Cardiac muscle cell (in vitro differentiated cells and primary cell): ENCODE measurements at regions not wholly inside any gene's neighbourhood (a gene's known extent, or its start where the extent isn't known, plus 50 kb on each side); places are given as distances from the start of the nearest gene placed in this dataset.

ENCODE experiments used
- DNase-seq, 2 donors: peaks; one replicate each; pipeline versions ENCODE4 v3.0.0 to v3.0.0-alpha.2; 2010 to 2017; ENCODE audit warnings: low read depth in 1 of 2, low spot score in 1 of 2
- H3K27ac ChIP-seq: fragments of 200-600 bp; sonication (generic); 2 replicates; pipeline ENCODE4 v1.5.1; 2016
- H3K27me3 ChIP-seq: fragments of 200-600 bp; sonication (generic); 2 replicates; pipeline ENCODE4 v1.6.0; 2016; ENCODE audit warnings: control low read depth
- H3K36me3 ChIP-seq: fragments of 200-600 bp; sonication (generic); 2 replicates; pipeline ENCODE4 v1.5.1; 2016; ENCODE audit warnings: control low read depth
- H3K4me1 ChIP-seq: fragments of 200-600 bp; sonication (generic); 2 replicates; pipeline ENCODE4 v1.8.1; 2017; ENCODE audit warnings: low read depth, mild to moderate bottlenecking, mixed run types
- H3K4me3 ChIP-seq: fragments of 200-600 bp; sonication (generic); 2 replicates; pipeline ENCODE4 v1.5.1; 2016; ENCODE audit warnings: mild to moderate bottlenecking
- H3K9me3 ChIP-seq: fragments of 200-600 bp; sonication (generic); 2 replicates; pipeline ENCODE4 v1.5.1; 2017; ENCODE audit warnings: low read depth, mild to moderate bottlenecking, control low read depth
- TF ChIP-seq, protein P1 (sequence below): IDR thresholded peaks from 2 replicates; pipeline ENCODE4 v1.5.1; 2012; ENCODE audit warnings: low read depth, mild to moderate bottlenecking, low read length

DNA sequence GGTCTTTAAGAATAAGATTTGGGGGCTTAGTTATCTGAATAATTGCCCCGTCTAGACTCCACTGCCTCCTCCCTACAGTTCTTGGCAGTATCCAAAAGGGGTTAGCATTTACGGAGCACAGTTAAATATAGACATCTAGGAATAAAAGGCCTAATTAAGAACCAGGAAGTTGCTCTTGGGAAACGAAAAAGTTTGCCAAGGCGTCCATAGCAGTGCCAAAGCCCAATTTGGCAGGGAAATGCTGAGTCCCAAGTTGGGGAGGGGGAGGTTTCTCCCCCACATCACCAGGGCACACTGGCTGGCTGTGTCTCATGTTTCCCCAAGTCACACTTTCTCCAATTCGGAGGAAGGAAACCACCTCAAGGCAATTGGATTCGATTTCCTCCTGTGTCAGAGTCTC lies 338.7 kb downstream of the FBXW7 start:
- H3K9me3 ChIP-seq: no peaks in the 10 kb centered on the region
- no peaks in the 10 kb centered on the region for H3K36me3 ChIP-seq
- DNase-seq: no peak
- no peaks in the 10 kb centered on the region for H3K4me1 ChIP-seq
- H3K27ac ChIP-seq: no peak overlapping the region
- TF ChIP-seq, protein P1, sequence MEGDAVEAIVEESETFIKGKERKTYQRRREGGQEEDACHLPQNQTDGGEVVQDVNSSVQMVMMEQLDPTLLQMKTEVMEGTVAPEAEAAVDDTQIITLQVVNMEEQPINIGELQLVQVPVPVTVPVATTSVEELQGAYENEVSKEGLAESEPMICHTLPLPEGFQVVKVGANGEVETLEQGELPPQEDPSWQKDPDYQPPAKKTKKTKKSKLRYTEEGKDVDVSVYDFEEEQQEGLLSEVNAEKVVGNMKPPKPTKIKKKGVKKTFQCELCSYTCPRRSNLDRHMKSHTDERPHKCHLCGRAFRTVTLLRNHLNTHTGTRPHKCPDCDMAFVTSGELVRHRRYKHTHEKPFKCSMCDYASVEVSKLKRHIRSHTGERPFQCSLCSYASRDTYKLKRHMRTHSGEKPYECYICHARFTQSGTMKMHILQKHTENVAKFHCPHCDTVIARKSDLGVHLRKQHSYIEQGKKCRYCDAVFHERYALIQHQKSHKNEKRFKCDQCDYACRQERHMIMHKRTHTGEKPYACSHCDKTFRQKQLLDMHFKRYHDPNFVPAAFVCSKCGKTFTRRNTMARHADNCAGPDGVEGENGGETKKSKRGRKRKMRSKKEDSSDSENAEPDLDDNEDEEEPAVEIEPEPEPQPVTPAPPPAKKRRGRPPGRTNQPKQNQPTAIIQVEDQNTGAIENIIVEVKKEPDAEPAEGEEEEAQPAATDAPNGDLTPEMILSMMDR: no peak
- H3K4me3 ChIP-seq: no peak overlapping the region
- peaks cover 39% of the 10 kb centered on the region for H3K27me3 ChIP-seq

DNA sequence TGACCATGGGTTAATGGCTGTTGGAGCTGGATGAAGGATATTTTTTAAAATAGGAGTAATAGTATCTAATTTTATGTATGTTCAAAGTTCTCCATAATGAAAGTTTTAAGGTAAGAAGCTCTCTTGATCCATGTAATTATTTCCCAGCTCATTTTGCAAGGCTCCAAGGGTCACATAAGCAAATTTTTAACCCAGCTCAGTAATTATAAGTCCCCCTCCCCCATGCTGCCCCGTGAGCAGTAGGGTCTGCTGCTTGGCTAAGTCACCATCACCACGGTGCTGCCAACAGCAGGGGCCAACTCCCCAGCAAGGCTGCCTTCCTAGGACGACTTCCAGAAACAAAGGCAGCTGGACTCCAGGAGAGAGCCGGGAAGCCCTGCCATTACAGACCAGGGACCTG lies 340.0 kb downstream of the FBXW7 start:
- no peak overlapping the region for H3K4me3 ChIP-seq
- H3K27me3 ChIP-seq: peaks cover 35% of the 10 kb centered on the region
- H3K36me3 ChIP-seq: no peaks in the 10 kb centered on the region
- no peak overlapping the region for H3K27ac ChIP-seq
- no peaks in the 10 kb centered on the region for H3K9me3 ChIP-seq
- DNase-seq: no peak
- no peaks in the 10 kb centered on the region for H3K4me1 ChIP-seq
- TF ChIP-seq, protein P1: no peak

DNA sequence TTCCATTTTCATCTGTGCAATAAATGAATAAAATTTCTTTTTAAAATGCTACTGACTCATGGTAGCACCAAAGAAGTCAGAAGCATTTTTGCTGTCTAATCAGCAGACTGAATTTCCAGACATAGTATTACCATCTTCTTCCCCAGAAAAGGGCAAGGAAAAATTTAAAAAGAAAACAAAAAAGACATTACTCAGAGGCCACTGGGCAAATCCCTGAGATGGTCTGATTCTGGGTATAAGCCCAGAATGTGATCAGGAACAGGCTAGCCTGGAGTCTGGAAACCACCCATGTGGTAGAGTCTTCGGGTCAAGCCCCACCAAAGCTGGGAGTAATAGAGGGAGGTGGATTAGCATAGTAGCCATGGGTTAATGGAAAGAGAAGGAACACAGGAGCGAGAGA lies 342.8 kb downstream of the FBXW7 start:
- Histone ChIP-seq H3K4me1 (no peaks in the 10 kb centered on the region), H3K36me3 (no peaks in the 10 kb centered on the region), H3K27me3 (peaks cover 14% of the 10 kb centered on the region), H3K4me3 (no peak overlapping the region), H3K9me3 (no peaks in the 10 kb centered on the region), H3K27ac (no peak overlapping the region)
- TF ChIP-seq, protein P1: no peak
- DNase-seq: no peak

DNA sequence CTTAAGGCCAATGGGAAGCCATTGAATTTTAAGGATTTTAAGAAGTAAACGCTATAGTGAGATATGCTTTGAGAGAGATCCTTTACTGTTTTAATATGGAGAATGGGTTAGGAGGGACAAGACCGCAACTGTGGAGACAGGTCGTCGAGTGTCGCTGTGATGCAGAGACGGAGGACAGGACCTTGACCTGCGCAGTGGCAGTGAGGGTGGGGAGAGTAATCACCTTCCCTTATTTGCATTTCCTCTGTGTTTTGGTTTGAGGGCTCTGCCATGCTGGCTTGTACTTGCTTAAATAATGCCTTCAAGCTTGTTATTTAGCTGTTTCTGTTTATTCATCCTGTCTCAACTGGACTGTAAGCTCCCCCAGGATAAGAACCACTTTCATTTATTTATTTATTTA lies 345.0 kb downstream of the FBXW7 start:
- Histone ChIP-seq H3K4me1 (no peaks in the 10 kb centered on the region), H3K9me3 (no peaks in the 10 kb centered on the region)

DNA sequence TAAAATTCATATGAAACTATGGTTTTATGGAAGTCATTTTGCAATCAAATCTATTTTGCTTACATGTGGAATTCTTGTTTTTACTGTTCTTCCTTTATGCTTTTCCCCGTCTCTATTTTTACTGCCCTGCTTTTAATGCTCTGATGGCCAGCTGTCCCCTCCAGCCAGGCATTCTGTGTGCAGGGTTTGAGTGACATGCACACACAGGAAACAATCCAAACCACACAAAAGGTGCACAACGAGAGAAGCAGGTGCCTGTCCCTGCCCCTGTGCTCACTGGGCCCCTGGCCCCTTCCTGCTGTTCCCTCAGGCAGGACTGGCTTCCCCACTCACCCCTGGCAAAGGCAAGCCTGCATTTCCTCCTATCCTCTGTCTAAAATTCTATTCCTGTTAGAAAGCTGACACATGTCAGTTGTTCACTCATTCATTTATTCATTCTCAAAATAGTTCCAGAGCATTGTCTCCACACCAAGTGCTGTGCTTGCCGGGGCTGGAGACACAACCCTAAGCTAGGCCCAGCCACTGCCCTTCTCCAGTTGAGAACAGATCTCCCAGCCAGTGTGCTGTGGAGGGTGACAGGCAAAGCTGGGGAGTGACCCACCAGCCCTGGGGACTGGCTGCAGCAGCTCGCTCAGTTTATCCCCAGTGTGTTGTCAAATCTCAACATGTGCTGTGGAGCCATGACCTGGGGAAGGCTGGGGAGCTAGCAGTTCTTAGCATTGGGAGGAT lies 346.3 kb downstream of the FBXW7 start:
- no peak for DNase-seq
- H3K27me3 ChIP-seq: peaks cover 17% of the 10 kb centered on the region
- no peaks in the 10 kb centered on the region for H3K36me3 ChIP-seq
- no peaks in the 10 kb centered on the region for H3K9me3 ChIP-seq
- TF ChIP-seq, protein P1: no peak
- H3K4me1 ChIP-seq: no peaks in the 10 kb centered on the region
- H3K4me3 ChIP-seq: no peak overlapping the region
- no peak overlapping the region for H3K27ac ChIP-seq

More for the DNA sequence above, 345.0 kb downstream of the FBXW7 start:
- Histone ChIP-seq H3K4me3 (no peak overlapping the region), H3K27ac (no peak overlapping the region), H3K36me3 (no peaks in the 10 kb centered on the region), H3K27me3 (peaks cover 17% of the 10 kb centered on the region)
- no peak for DNase-seq
- TF ChIP-seq, protein P1: no peak
